Stomach (tissue), 8 donors: ENCODE measurements at regions not wholly inside any gene's neighbourhood (a gene's known extent, or its start where the extent isn't known, plus 50 kb on each side); places are given as distances from the start of the nearest gene placed in this dataset.
"Not testable (repeated sequence)": the region's sequence is repeated elsewhere in the genome, so short reads cannot be mapped to it uniquely, and the experiment has no call there.

Source experiments
- DNase-seq, 2 donors: peaks; one replicate each; pipeline versions ENCODE4 v3.0.0 to v3.0.0-alpha.2; 2013 to 2019
- H3K27ac ChIP-seq, 5 donors: fragments of 200-600 bp in 4 of 5; sonication (generic) in 4 of 5; one replicate each; pipeline ENCODE4 v1.5.1; 2013 to 2019; ENCODE audit warnings: mild to moderate bottlenecking in 1 of 5, moderate library complexity in 1 of 5
- H3K27me3 ChIP-seq, 3 donors: fragments of 200-600 bp; sonication (generic); one replicate each; pipeline ENCODE4 v1.5.1; 2017 to 2019; ENCODE audit warnings: mixed run types in 1 of 3
- H3K36me3 ChIP-seq, 4 donors: fragments of 200-600 bp; sonication (generic); 1 replicate in 3 of 4; 2 replicates in 1 of 4; pipeline ENCODE4 v1.5.1; 2016 to 2019
- H3K4me1 ChIP-seq, 4 donors: fragments of 200-600 bp; sonication (generic); one replicate each; pipeline ENCODE4 v1.5.1; 2016 to 2019
- H3K4me3 ChIP-seq, 4 donors: fragments of 200-600 bp; sonication (generic) in 3 of 4; one replicate each; pipeline ENCODE4 v1.5.1; 2016 to 2019; ENCODE audit warnings: mild to moderate bottlenecking in 1 of 4
- H3K9me3 ChIP-seq, 4 donors: fragments of 200-600 bp; sonication (generic); one replicate each; pipeline ENCODE4 v1.5.1; 2016 to 2019
- EP300 ChIP-seq: sonication (generic); formaldehyde crosslinking; IDR thresholded peaks from one replicate; pipeline ENCODE4 v1.6.1; 2017; ENCODE audit warnings: antibody characterized with exemption
- POLR2A ChIP-seq, 4 donors: fragments of 450-650 bp; IDR thresholded peaks; one replicate each; pipeline ENCODE4 v1.6.1; 2016; ENCODE audit warnings: antibody characterized with exemption in 4 of 4, control low read depth in 2 of 4, mild to moderate bottlenecking in 1 of 4, moderate library complexity in 1 of 4
- POLR2AphosphoS5 ChIP-seq, 3 donors: sonication (generic); formaldehyde crosslinking; IDR thresholded peaks; one replicate each; pipeline ENCODE4 v1.6.1; 2016; ENCODE audit warnings: antibody characterized with exemption in 3 of 3
- WGBS, 5 donors: extraction: QIAGEN DNeasy Blood & Tissue Kit in 3 of 5; methylation state at CpG; one replicate each; pipeline versions ENCODE4 v1.1.5 to v1.1.7; 2013 to 2018; 5-methylcytosine and 5-hydroxymethylcytosine counted together
- intact Hi-C: fragments of 100-400 bp; cut with DNase I; formaldehyde crosslinking; loops from one replicate; pipeline ENCODE4 v1.15.1; 2023; ENCODE audit warnings: low total_unique reads
- TF ChIP-seq, protein P1 (sequence below), 7 experiments: fragments of 450-650 bp in 4 of 7; fragments of 200-600 bp in 3 of 7; sonication (generic) in 3 of 7; IDR thresholded peaks; one replicate each; pipeline ENCODE4 v1.5.1; 2016 to 2019; ENCODE audit warnings: antibody characterized with exemption in 7 of 7, control low read depth in 2 of 7, mild to moderate bottlenecking in 1 of 7
- donor health status: healthy with polysubstance abuse.
- donor health status: Bipolar disorder and iron deficiency.
- donor health status: healthy.

DNA sequence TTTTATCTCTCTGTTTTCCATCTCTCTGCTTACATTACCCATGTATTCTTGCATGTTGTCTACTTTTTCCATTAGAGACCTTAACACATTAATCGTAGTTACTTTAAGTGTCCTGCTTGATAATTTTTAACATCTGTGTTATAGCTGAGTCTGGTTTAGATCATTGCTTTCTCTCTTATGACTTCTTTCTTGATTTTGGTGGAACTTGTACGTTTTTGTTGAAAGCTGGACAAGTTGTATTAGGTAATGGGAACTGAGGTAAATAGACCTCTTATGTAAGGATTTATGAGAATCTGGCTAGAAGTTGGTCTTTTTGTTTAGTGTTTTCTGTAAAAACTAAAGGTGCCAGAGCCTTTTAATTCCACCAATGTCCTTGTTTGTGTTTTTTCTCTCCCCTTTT, 100.8 kb upstream of the LYZL2 start:
- intact Hi-C loops, result no loop called here
- DNase-seq, result no peak
- Histone ChIP-seq H3K4me1 (peaks cover 0 to 10% (median 2%) of the 10 kb centered on the region in 4 donors), H3K27ac (no peak overlapping the region), H3K27me3 (no peaks in the 10 kb centered on the region), H3K9me3 (no peaks in the 10 kb centered on the region), H3K4me3 (no peak overlapping the region), H3K36me3 (no peaks in the 10 kb centered on the region)
- 75 to 80% (median 79%) methylated on average over 2 of the region's 2 CpGs for WGBS, 5 donors
- TF ChIP-seq, protein P1, sequence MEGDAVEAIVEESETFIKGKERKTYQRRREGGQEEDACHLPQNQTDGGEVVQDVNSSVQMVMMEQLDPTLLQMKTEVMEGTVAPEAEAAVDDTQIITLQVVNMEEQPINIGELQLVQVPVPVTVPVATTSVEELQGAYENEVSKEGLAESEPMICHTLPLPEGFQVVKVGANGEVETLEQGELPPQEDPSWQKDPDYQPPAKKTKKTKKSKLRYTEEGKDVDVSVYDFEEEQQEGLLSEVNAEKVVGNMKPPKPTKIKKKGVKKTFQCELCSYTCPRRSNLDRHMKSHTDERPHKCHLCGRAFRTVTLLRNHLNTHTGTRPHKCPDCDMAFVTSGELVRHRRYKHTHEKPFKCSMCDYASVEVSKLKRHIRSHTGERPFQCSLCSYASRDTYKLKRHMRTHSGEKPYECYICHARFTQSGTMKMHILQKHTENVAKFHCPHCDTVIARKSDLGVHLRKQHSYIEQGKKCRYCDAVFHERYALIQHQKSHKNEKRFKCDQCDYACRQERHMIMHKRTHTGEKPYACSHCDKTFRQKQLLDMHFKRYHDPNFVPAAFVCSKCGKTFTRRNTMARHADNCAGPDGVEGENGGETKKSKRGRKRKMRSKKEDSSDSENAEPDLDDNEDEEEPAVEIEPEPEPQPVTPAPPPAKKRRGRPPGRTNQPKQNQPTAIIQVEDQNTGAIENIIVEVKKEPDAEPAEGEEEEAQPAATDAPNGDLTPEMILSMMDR (IDR thresholded peaks at IDR 0.05), result no peak
- no peak for TF ChIP-seq EP300
- TF ChIP-seq POLR2AphosphoS5 (IDR thresholded peaks at IDR 0.05), result no peak
- TF ChIP-seq POLR2A (IDR thresholded peaks at IDR 0.05), result no peak

DNA sequence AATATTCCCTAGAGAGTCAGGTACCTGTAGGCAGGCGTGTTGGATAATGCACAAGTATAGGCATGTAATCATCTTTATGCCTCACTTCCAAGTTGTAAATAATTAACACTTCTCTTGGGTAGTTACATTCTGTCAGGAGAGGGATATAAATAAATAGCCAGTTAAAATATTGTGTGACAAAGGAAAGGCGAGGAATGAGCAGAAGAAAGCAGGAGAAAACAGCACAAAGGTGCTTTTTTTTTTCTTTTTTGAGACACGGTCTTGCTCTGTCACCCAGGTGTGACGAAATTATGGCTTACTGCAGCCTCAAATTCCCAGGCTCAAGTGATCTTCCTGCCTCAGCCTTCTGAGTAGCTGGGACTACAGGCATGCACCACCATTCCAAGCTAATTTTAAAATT, 99.2 kb upstream of the LYZL2 start:
- H3K27me3 ChIP-seq, result no peaks in the 10 kb centered on the region
- intact Hi-C loops, result no loop called here
- no peak overlapping the region for H3K27ac ChIP-seq
- no peaks in the 10 kb centered on the region for H3K9me3 ChIP-seq
- no peak overlapping the region for H3K4me3 ChIP-seq
- H3K4me1 ChIP-seq, result peaks cover 0 to 10% (median 2%) of the 10 kb centered on the region in 4 donors
- H3K36me3 ChIP-seq, result no peaks in the 10 kb centered on the region
- no peak for DNase-seq
- WGBS, 5 donors, result 64 to 80% (median 68%) methylated on average over 4 of the region's 4 CpGs
- TF ChIP-seq EP300, result no peak
- no peak for TF ChIP-seq POLR2A (IDR thresholded peaks at IDR 0.05)
- TF ChIP-seq POLR2AphosphoS5 (IDR thresholded peaks at IDR 0.05), result no peak
- TF ChIP-seq, protein P1 (IDR thresholded peaks at IDR 0.05), result no peak

DNA sequence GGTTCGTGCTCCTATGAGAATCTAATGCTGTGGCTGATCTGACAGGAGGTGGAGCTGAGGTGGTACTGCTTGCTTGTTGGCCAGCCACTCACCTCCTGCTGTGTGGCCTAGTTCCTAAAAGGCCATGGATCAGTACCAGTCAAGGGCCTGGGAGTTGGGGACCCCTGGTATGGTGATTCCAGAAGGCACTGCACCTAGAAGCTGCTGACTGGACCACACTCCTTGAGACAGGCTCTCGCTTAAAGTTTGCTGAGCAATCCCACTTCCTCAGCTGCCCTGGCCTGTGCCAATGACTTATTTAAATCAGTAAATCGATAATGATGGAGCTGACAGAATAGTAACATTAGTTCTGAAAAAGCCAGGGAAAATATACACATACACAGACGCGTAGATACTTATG, 98.6 kb upstream of the LYZL2 start:
- no peaks in the 10 kb centered on the region for H3K27me3 ChIP-seq
- H3K4me1 ChIP-seq, result peaks cover 0 to 10% (median 2%) of the 10 kb centered on the region in 4 donors
- WGBS, 5 donors, result 87 to 94% (median 92%) methylated on average over 5 of the region's 5 CpGs
- intact Hi-C loops, result no loop called here
- DNase-seq, result no peak
- H3K36me3 ChIP-seq, result no peaks in the 10 kb centered on the region
- H3K27ac ChIP-seq, result no peak overlapping the region
- no peak overlapping the region for H3K4me3 ChIP-seq
- H3K9me3 ChIP-seq, result no peaks in the 10 kb centered on the region
- TF ChIP-seq POLR2A (IDR thresholded peaks at IDR 0.05), result no peak

- 58 to 75% (median 66%) methylated on average over 2 of the region's 2 CpGs for WGBS, 5 donors
- Histone ChIP-seq H3K27ac (peak overlapping the region in 1 of 5 donors; percentile 38), H3K27me3 (no peaks in the 10 kb centered on the region), H3K36me3 (no peaks in the 10 kb centered on the region), H3K4me1 (peaks cover 0 to 10% (median 2%) of the 10 kb centered on the region in 4 donors), H3K9me3 (no peaks in the 10 kb centered on the region), H3K4me3 (no peak overlapping the region)
- TF ChIP-seq POLR2A (IDR thresholded peaks at IDR 0.05) (no peak), EP300 (no peak), POLR2AphosphoS5 (IDR thresholded peaks at IDR 0.05) (no peak)
- TF ChIP-seq, protein P1 (IDR thresholded peaks at IDR 0.05), result no peak
- intact Hi-C loops, result no loop called here
- DNase-seq, result no peak
Observed at GRCh38 chr10:30727524-30727923, 98.0 kb upstream of the LYZL2 start.

- H3K36me3 ChIP-seq, H3K27me3 ChIP-seq, H3K9me3 ChIP-seq, intact Hi-C loops, H3K4me3 ChIP-seq, H3K27ac ChIP-seq: not testable (repeated sequence)
- peak; percentile 83 to 93 for DNase-seq
- H3K4me1 ChIP-seq, result peaks cover 0 to 10% (median 2%) of the 10 kb centered on the region in 4 donors
- TF ChIP-seq, protein P1 (IDR thresholded peaks at IDR 0.05), result peak in 4 of 7 experiments; percentile 9 to 59 (median 49)
- 4 to 10% (median 8%) methylated on average over 18 to 19 of the region's 19 CpGs for WGBS, 5 donors
Observed at GRCh38 chr10:30726783-30727414, 97.3 kb upstream of the LYZL2 start.
